SK-N-SH (cell line): ENCODE measurements at regions not wholly inside any gene's neighbourhood (a gene's known extent, or its start where the extent isn't known, plus 50 kb on each side); places are given as distances from the start of the nearest gene placed in this dataset.

Source experiments
- CTCF ChIA-PET: fragments of 300-600, 350-600 bp; formaldehyde crosslinking; extraction: SDS; loops from one replicate; lab custom pipeline; 2021; lab: Yijun Ruan, JAX
- POLR2A ChIA-PET: fragments of 350-600 bp; sonication (Branson Sonifier 250); formaldehyde crosslinking; extraction: SDS; loops from one replicate; lab custom pipeline; 2020; ENCODE audit warnings: antibody characterized with exemption, inconsistent platforms; lab: Yijun Ruan, JAX
- DNase-seq: peaks from one replicate; pipeline ENCODE4 v3.0.0; 2012
- H2AFZ ChIP-seq: fragments of 200-600 bp; sonication (generic); 2 replicates; pipeline ENCODE4 v1.8.1; 2016; ENCODE audit warnings: antibody characterized with exemption, mild to moderate bottlenecking, low read depth
- H3F3A ChIP-seq: fragments of 200-600 bp; sonication (generic); replicated peaks from 2 replicates; pipeline ENCODE3; 2016; ENCODE audit warnings: antibody characterized with exemption, mild to moderate bottlenecking; ENCODE audit not compliant: insufficient read depth
- H3K27ac ChIP-seq, 2 experiments: fragments of 200-500 bp in 1 of 2; fragments of 200-600 bp in 1 of 2; sonication (Bioruptor generic) in 1 of 2; sonication (generic), shearing (Covaris generic) in 1 of 2; 2 replicates each; pipeline versions ENCODE4 v1.5.1 to v1.6.1; 2014 to 2016; ENCODE audit warnings: low read depth in 2 of 2, inconsistent platforms in 1 of 2, low read length in 1 of 2, mild to moderate bottlenecking in 1 of 2, mixed read lengths in 1 of 2
- H3K27me3 ChIP-seq: fragments of 200-600 bp; sonication (generic), shearing (Covaris generic); 2 replicates; pipeline ENCODE4 v1.6.1; 2016; ENCODE audit warnings: mixed run types; ENCODE audit not compliant: insufficient read depth
- H3K36me3 ChIP-seq, 2 experiments: fragments of 200-500 bp in 1 of 2; fragments of 200-600 bp in 1 of 2; sonication (Bioruptor generic) in 1 of 2; sonication (generic) in 1 of 2; replicated peaks in 1 of 2; 2 replicates each; pipeline versions ENCODE3 to v1.5.1; 2014 to 2016; ENCODE audit warnings: low read length in 1 of 2, mild to moderate bottlenecking in 1 of 2; ENCODE audit not compliant: insufficient read depth in 2 of 2, control insufficient read depth in 1 of 2
- H3K4me1 ChIP-seq, 2 experiments: fragments of 200-500 bp in 1 of 2; fragments of 200-600 bp in 1 of 2; sonication (Bioruptor generic) in 1 of 2; sonication (generic), shearing (Covaris generic) in 1 of 2; 2 replicates each; pipeline versions ENCODE4 v1.5.1 to v1.6.1; 2014 to 2016; ENCODE audit warnings: low read depth in 1 of 2, low read length in 1 of 2, mixed run types in 1 of 2; ENCODE audit not compliant: insufficient read depth in 2 of 2, control insufficient read depth in 1 of 2
- H3K4me2 ChIP-seq: fragments of 200-600 bp; sonication (generic), shearing (Covaris generic); 2 replicates; pipeline ENCODE4 v1.6.1; 2017; ENCODE audit warnings: mixed run types
- H3K4me3 ChIP-seq, 2 experiments: fragments of 200-500 bp in 1 of 2; fragments of 200-600 bp in 1 of 2; sonication (Bioruptor generic) in 1 of 2; sonication (generic), shearing (Covaris generic) in 1 of 2; 2 replicates each; pipeline versions ENCODE4 v1.5.1 to v1.8.1; 2014 to 2016; ENCODE audit warnings: low read depth in 2 of 2, inconsistent platforms in 1 of 2, low read length in 1 of 2, mild to moderate bottlenecking in 1 of 2, mixed read lengths in 1 of 2, moderate library complexity in 1 of 2
- H3K79me2 ChIP-seq: fragments of 200-600 bp; sonication (generic); 2 replicates; pipeline ENCODE4 v1.8.1; 2017; ENCODE audit warnings: mild to moderate bottlenecking; ENCODE audit not compliant: insufficient read depth
- H3K9ac ChIP-seq: fragments of 200-600 bp; sonication (generic); 2 replicates; pipeline ENCODE4 v1.6.1; 2017; ENCODE audit warnings: mixed run types
- H3K9me2 ChIP-seq: fragments of 200-600 bp; sonication (generic); 2 replicates; pipeline ENCODE4 v1.6.1; 2017; ENCODE audit warnings: mixed run types
- H3K9me3 ChIP-seq: fragments of 200-600 bp; sonication (generic); 2 replicates; pipeline ENCODE4 v1.6.1; 2017; ENCODE audit warnings: mixed run types, mild to moderate bottlenecking, moderate library complexity
- H4K20me1 ChIP-seq: fragments of 200-600 bp; sonication (generic); 2 replicates; pipeline ENCODE4 v1.6.1; 2017; ENCODE audit warnings: mild to moderate bottlenecking, mixed run types; ENCODE audit not compliant: insufficient read depth
- CHD2 ChIP-seq: fragments of 150-350 bp; IDR thresholded peaks from 2 replicates; pipeline ENCODE4 v1.6.1; 2018; ENCODE audit warnings: low read length; ENCODE audit not compliant: partially characterized antibody
- GATA2 ChIP-seq: sonication (generic); formaldehyde crosslinking; IDR thresholded peaks from 2 replicates; pipeline ENCODE4 v1.5.0; 2020; ENCODE audit warnings: mild to moderate bottlenecking, missing genetic modification reagents
- MAX ChIP-seq: IDR thresholded peaks from 2 replicates; pipeline ENCODE4 v1.4.0; 2012; ENCODE audit warnings: low read depth
- MEF2A ChIP-seq: IDR thresholded peaks from 2 replicates; pipeline ENCODE4 v1.4.0; 2012; ENCODE audit warnings: low read depth, borderline replicate concordance
- NRF1 ChIP-seq: IDR thresholded peaks from 2 replicates; pipeline ENCODE4 v1.6.1; 2012; ENCODE audit warnings: low read depth, mild to moderate bottlenecking, low read length
- RCOR1 ChIP-seq: fragments of 150-350 bp; IDR thresholded peaks from 2 replicates; pipeline ENCODE4 v1.6.1; 2017; ENCODE audit warnings: antibody characterized with exemption, low read length
- SIN3A ChIP-seq: IDR thresholded peaks from 2 replicates; pipeline ENCODE4 v1.6.1; 2012; ENCODE audit warnings: low read depth, mild to moderate bottlenecking, low read length, moderate library complexity, borderline replicate concordance
- TAF1 ChIP-seq: IDR thresholded peaks from 2 replicates; pipeline ENCODE4 v1.6.1; 2012; ENCODE audit warnings: low read depth, mild to moderate bottlenecking, low read length, moderate library complexity, borderline replicate concordance
- WGBS: methylation state at CpG from one replicate; pipeline ENCODE4 v1.1.6; 2017; ENCODE audit warnings: low lambda C conversion rate; 5-methylcytosine and 5-hydroxymethylcytosine counted together
- TF ChIP-seq, protein P1 (sequence below): IDR thresholded peaks from 2 replicates; pipeline ENCODE4; 2012
- TF ChIP-seq, protein P2 (sequence below): IDR thresholded peaks from 2 replicates; pipeline ENCODE4 v1.4.0; 2012; ENCODE audit warnings: low read depth, borderline replicate concordance
- TF ChIP-seq, protein P3 (sequence below): fragments of 150-350 bp; IDR thresholded peaks from 2 replicates; pipeline ENCODE4 v1.6.1; 2016; ENCODE audit warnings: mild to moderate bottlenecking, low read depth, low read length

DNA sequence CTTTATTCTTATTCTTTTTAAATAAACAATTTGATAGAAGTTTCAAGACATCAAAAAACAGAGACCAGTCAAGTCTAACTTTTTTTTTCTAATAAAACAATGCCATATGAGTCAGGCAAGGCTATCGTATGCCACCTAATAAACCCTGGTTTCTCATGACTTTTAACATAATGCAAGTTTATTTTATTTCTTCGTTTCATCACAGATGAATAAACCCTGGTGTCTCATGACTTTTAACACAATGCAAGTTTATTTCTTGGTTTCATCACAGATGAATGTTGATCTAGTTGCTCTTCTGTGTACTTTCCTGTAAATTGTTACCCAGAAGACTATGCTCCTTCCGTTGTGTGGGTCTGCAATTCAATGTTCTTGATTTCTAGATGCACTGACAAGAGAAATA, 905.4 kb downstream of the ROBO2 start:
- ChIA-PET CTCF (interaction anchor here (1.2 kb wide), 1 partner anchor 701 kb away, joined by 3 read pairs; no protein-coding TSS in a partner anchor), POLR2A (no interaction called here)
- H3K36me3 ChIP-seq, result no peaks in the 10 kb centered on the region
- no peaks in the 10 kb centered on the region for H4K20me1 ChIP-seq
- no peaks in the 10 kb centered on the region; a peak in 1 of 4 replicates for H3K4me1 ChIP-seq
- TF ChIP-seq TAF1, result no peak
- TF ChIP-seq NRF1, result no peak
- TF ChIP-seq RCOR1, result no peak
- TF ChIP-seq, protein P1, sequence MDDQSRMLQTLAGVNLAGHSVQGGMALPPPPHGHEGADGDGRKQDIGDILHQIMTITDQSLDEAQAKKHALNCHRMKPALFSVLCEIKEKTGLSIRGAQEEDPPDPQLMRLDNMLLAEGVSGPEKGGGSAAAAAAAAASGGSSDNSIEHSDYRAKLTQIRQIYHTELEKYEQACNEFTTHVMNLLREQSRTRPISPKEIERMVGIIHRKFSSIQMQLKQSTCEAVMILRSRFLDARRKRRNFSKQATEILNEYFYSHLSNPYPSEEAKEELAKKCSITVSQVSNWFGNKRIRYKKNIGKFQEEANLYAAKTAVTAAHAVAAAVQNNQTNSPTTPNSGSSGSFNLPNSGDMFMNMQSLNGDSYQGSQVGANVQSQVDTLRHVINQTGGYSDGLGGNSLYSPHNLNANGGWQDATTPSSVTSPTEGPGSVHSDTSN, result no peak
- no peak for TF ChIP-seq GATA2 (CRISPR knock-in tag)
- TF ChIP-seq MEF2A, result no peak
- no peak for TF ChIP-seq SIN3A
- no peak for TF ChIP-seq CHD2
- TF ChIP-seq, protein P2, sequence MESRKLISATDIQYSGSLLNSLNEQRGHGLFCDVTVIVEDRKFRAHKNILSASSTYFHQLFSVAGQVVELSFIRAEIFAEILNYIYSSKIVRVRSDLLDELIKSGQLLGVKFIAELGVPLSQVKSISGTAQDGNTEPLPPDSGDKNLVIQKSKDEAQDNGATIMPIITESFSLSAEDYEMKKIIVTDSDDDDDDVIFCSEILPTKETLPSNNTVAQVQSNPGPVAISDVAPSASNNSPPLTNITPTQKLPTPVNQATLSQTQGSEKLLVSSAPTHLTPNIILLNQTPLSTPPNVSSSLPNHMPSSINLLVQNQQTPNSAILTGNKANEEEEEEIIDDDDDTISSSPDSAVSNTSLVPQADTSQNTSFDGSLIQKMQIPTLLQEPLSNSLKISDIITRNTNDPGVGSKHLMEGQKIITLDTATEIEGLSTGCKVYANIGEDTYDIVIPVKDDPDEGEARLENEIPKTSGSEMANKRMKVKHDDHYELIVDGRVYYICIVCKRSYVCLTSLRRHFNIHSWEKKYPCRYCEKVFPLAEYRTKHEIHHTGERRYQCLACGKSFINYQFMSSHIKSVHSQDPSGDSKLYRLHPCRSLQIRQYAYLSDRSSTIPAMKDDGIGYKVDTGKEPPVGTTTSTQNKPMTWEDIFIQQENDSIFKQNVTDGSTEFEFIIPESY, result no peak
- H3K4me2 ChIP-seq, result no peak overlapping the region
- 35% methylated on average over 3 of the region's 3 CpGs for WGBS
- no peak overlapping the region for H2AFZ ChIP-seq
- DNase-seq, result no peak
- H3K4me3 ChIP-seq, result no peak overlapping the region
- H3K9me3 ChIP-seq, result no peaks in the 10 kb centered on the region
- H3K27ac ChIP-seq, result no peak overlapping the region
- H3K9ac ChIP-seq, result no peak overlapping the region
- H3K79me2 ChIP-seq, result no peaks in the 10 kb centered on the region
- H3F3A ChIP-seq, result no peaks in the 10 kb centered on the region
- H3K9me2 ChIP-seq, result no peaks in the 10 kb centered on the region
- no peaks in the 10 kb centered on the region for H3K27me3 ChIP-seq

GRCh38 chr3:77947671-77948070, 907.8 kb downstream of the ROBO2 start:
- Histone ChIP-seq H3K36me3 (no peaks in the 10 kb centered on the region), H3K27me3 (no peaks in the 10 kb centered on the region), H3K9me2 (no peaks in the 10 kb centered on the region), H3K9ac (no peak overlapping the region), H3K27ac (no peak overlapping the region), H3K4me2 (no peak overlapping the region), H3K4me3 (no peak overlapping the region), H2AFZ (no peak overlapping the region), H3K4me1 (no peaks in the 10 kb centered on the region; a peak in 1 of 4 replicates), H3K9me3 (no peaks in the 10 kb centered on the region), H3K79me2 (no peaks in the 10 kb centered on the region), H4K20me1 (no peaks in the 10 kb centered on the region), H3F3A (no peaks in the 10 kb centered on the region)
- ChIA-PET CTCF (no interaction called here), POLR2A (no interaction called here)
- TF ChIP-seq MAX (no peak), SIN3A (no peak)
- TF ChIP-seq, protein P3, sequence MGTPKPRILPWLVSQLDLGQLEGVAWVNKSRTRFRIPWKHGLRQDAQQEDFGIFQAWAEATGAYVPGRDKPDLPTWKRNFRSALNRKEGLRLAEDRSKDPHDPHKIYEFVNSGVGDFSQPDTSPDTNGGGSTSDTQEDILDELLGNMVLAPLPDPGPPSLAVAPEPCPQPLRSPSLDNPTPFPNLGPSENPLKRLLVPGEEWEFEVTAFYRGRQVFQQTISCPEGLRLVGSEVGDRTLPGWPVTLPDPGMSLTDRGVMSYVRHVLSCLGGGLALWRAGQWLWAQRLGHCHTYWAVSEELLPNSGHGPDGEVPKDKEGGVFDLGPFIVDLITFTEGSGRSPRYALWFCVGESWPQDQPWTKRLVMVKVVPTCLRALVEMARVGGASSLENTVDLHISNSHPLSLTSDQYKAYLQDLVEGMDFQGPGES, result no peak
- no peak for DNase-seq
